GM04504 (cell line): ENCODE measurements at regions not wholly inside any gene's neighbourhood (a gene's known extent, or its start where the extent isn't known, plus 50 kb on each side); places are given as distances from the start of the nearest gene placed in this dataset.
"Not testable (repeated sequence)": the region's sequence is repeated elsewhere in the genome, so short reads cannot be mapped to it uniquely, and the experiment has no call there.

Source experiments
- DNase-seq: peaks from one replicate; pipeline ENCODE4 v3.0.0-alpha.2; 2012; ENCODE audit warnings: low read depth

- no peak for DNase-seq
These were observed 405.4 kb downstream of the PTPRC start for GRCh38 chr1:199044191-199044590.

GRCh38 chr1:199046618-199047017, 407.8 kb downstream of the PTPRC start:
- no peak for DNase-seq

GRCh38 chr1:199054694-199055093, 415.9 kb downstream of the PTPRC start:
- DNase-seq, result no peak

- no peak for DNase-seq
These were observed 418.5 kb downstream of the PTPRC start for GRCh38 chr1:199057322-199057721.

GRCh38 chr1:199058281-199058680, 419.4 kb downstream of the PTPRC start:
- no peak for DNase-seq

- no peak for DNase-seq
These were observed 426.1 kb downstream of the PTPRC start for GRCh38 chr1:199064971-199065370.

GRCh38 chr1:199067483-199067882, 428.6 kb downstream of the PTPRC start:
- no peak for DNase-seq

GRCh38 chr1:199071080-199071479, 432.2 kb downstream of the PTPRC start:
- DNase-seq, result no peak

- DNase-seq, result no peak
These were observed 434.3 kb downstream of the PTPRC start for GRCh38 chr1:199073166-199073565.

GRCh38 chr1:199075792-199076191, 437.0 kb downstream of the PTPRC start:
- no peak for DNase-seq

- DNase-seq, result no peak
These were observed 441.2 kb downstream of the PTPRC start for GRCh38 chr1:199079994-199080393.

GRCh38 chr1:199081739-199082138, 442.9 kb downstream of the PTPRC start:
- no peak for DNase-seq

- no peak for DNase-seq
These were observed 444.0 kb downstream of the PTPRC start for GRCh38 chr1:199082778-199083389.

- peak; percentile 10 for DNase-seq
These were observed 444.8 kb downstream of the PTPRC start for GRCh38 chr1:199083680-199084079.

GRCh38 chr1:199084293-199084692, 445.5 kb downstream of the PTPRC start:
- DNase-seq, result peak; percentile 15

GRCh38 chr1:199085903-199086302, 447.1 kb downstream of the PTPRC start:
- no peak for DNase-seq

- no peak for DNase-seq
These were observed 448.3 kb downstream of the PTPRC start for GRCh38 chr1:199087144-199087543.

- no peak for DNase-seq
These were observed 450.7 kb downstream of the PTPRC start for GRCh38 chr1:199089393-199090122.

- not testable (repeated sequence) for DNase-seq
These were observed 456.8 kb downstream of the PTPRC start for GRCh38 chr1:199095628-199096027.

GRCh38 chr1:199096591-199096990, 457.8 kb downstream of the PTPRC start:
- no peak for DNase-seq

- no peak for DNase-seq
These were observed 459.6 kb downstream of the PTPRC start for GRCh38 chr1:199098468-199098867.

- DNase-seq, result no peak
These were observed 462.3 kb downstream of the PTPRC start for GRCh38 chr1:199101139-199101538.

GRCh38 chr1:199101635-199102034, 462.8 kb downstream of the PTPRC start:
- no peak for DNase-seq

GRCh38 chr1:199102239-199102638, 463.4 kb downstream of the PTPRC start:
- no peak for DNase-seq
